ENCODE measurements at regions not wholly inside any gene's neighbourhood (a gene's known extent, or its start where the extent isn't known, plus 50 kb on each side); places are given as distances from the start of the nearest gene placed in this dataset.
"Not testable (repeated sequence)": the region's sequence is repeated elsewhere in the genome, so short reads cannot be mapped to it uniquely, and the experiment has no call there.

GRCh38 chr15:44833761-44834160, 97.4 kb downstream of the TRIM69 start:
- H3K36me3 ChIP-seq (replicated peaks in 1 of 2; ENCODE audit: control extremely low read depth in 1 of 2, control insufficient read depth in 1 of 2, extremely low read depth in 1 of 2, insufficient read depth in 2 of 2, low read length in 1 of 2); H3K79me2 ChIP-seq (ENCODE audit: control insufficient read depth, insufficient read depth, low read length); POLR2A ChIA-PET; H3K4me3 Mint-ChIP-seq; H3K4me2 ChIP-seq (replicated peaks; ENCODE audit: low read depth, low read length, poor library complexity, severe bottlenecking); H3K4me3 ChIP-seq (ENCODE audit: control extremely low read depth in 1 of 5, extremely low read depth in 1 of 5, insufficient read depth in 1 of 5, low read depth in 2 of 5, low read length in 4 of 5); H3K27ac Mint-ChIP-seq; H3K27ac ChIP-seq (ENCODE audit: low read length in 2 of 2); H3K27me3 ChIP-seq (replicated peaks in 1 of 4; ENCODE audit: control extremely low read depth in 1 of 4, control insufficient read depth in 3 of 4, insufficient read depth in 4 of 4, low read length in 3 of 4); H3K4me1 ChIP-seq (ENCODE audit: control insufficient read depth in 2 of 2, insufficient read depth in 2 of 2, low read length in 2 of 2); ATAC-seq (ENCODE audit: low read depth); H2AFZ ChIP-seq (ENCODE audit: insufficient read depth, low read depth, low read length, poor library complexity, severe bottlenecking); H3K9me3 ChIP-seq (ENCODE audit: control extremely low read depth in 1 of 3, control insufficient read depth in 2 of 3, insufficient read depth in 1 of 3, low read length in 2 of 3); CTCF ChIA-PET; H3K27me3 Mint-ChIP-seq; H3K4me1 Mint-ChIP-seq; H3K9ac ChIP-seq (ENCODE audit: low read length); H4K20me1 ChIP-seq (ENCODE audit: control insufficient read depth, insufficient read depth, low read length, poor library complexity, severe bottlenecking); DNase-seq; intact Hi-C loops (cut with micrococcal nuclease); H3K9me3 Mint-ChIP-seq (ENCODE audit: insufficient read depth): not testable (repeated sequence)
- 100% methylated on average over 1 of the region's 4 CpGs for WGBS (ENCODE audit: insufficient coverage)

GRCh38 chr15:44835082-44835481, 98.8 kb downstream of the TRIM69 start:
- H4K20me1 ChIP-seq (ENCODE audit: control insufficient read depth, insufficient read depth, low read length, poor library complexity, severe bottlenecking); intact Hi-C loops (cut with micrococcal nuclease); H3K4me3 Mint-ChIP-seq; H3K9me3 ChIP-seq (ENCODE audit: control extremely low read depth in 1 of 3, control insufficient read depth in 2 of 3, insufficient read depth in 1 of 3, low read length in 2 of 3); H3K4me1 Mint-ChIP-seq; CTCF ChIA-PET; POLR2A ChIA-PET; H3K36me3 ChIP-seq (replicated peaks in 1 of 2; ENCODE audit: control extremely low read depth in 1 of 2, control insufficient read depth in 1 of 2, extremely low read depth in 1 of 2, insufficient read depth in 2 of 2, low read length in 1 of 2); H3K27me3 Mint-ChIP-seq; H3K4me3 ChIP-seq (ENCODE audit: control extremely low read depth in 1 of 5, extremely low read depth in 1 of 5, insufficient read depth in 1 of 5, low read depth in 2 of 5, low read length in 4 of 5); DNase-seq; H3K9ac ChIP-seq (ENCODE audit: low read length); H2AFZ ChIP-seq (ENCODE audit: insufficient read depth, low read depth, low read length, poor library complexity, severe bottlenecking); H3K79me2 ChIP-seq (ENCODE audit: control insufficient read depth, insufficient read depth, low read length); ATAC-seq (ENCODE audit: low read depth); H3K27me3 ChIP-seq (replicated peaks in 1 of 4; ENCODE audit: control extremely low read depth in 1 of 4, control insufficient read depth in 3 of 4, insufficient read depth in 4 of 4, low read length in 3 of 4); H3K27ac Mint-ChIP-seq; H3K9me3 Mint-ChIP-seq (ENCODE audit: insufficient read depth); H3K4me1 ChIP-seq (ENCODE audit: control insufficient read depth in 2 of 2, insufficient read depth in 2 of 2, low read length in 2 of 2); H3K27ac ChIP-seq (ENCODE audit: low read length in 2 of 2); H3K4me2 ChIP-seq (replicated peaks; ENCODE audit: low read depth, low read length, poor library complexity, severe bottlenecking): not testable (repeated sequence)
- no CpG with 5 or more reads among the region's 5 CpGs for WGBS (ENCODE audit: insufficient coverage)

GRCh38 chr15:44836094-44836493, 99.8 kb downstream of the TRIM69 start:
- Histone ChIP-seq H3K9me3 (ENCODE audit: control extremely low read depth in 1 of 3, control insufficient read depth in 2 of 3, insufficient read depth in 1 of 3, low read length in 2 of 3) (no peaks in the 10 kb centered on the region), H3K4me2 (replicated peaks; ENCODE audit: low read depth, low read length, poor library complexity, severe bottlenecking) (no peak overlapping the region), H3K27ac (ENCODE audit: low read length in 2 of 2) (no peak overlapping the region), H4K20me1 (ENCODE audit: control insufficient read depth, insufficient read depth, low read length, poor library complexity, severe bottlenecking) (no peaks in the 10 kb centered on the region), H2AFZ (ENCODE audit: insufficient read depth, low read depth, low read length, poor library complexity, severe bottlenecking) (no peak overlapping the region), H3K9ac (ENCODE audit: low read length) (no peak overlapping the region), H3K36me3 (replicated peaks in 1 of 2; ENCODE audit: control extremely low read depth in 1 of 2, control insufficient read depth in 1 of 2, extremely low read depth in 1 of 2, insufficient read depth in 2 of 2, low read length in 1 of 2) (no peaks in the 10 kb centered on the region), H3K4me1 (ENCODE audit: control insufficient read depth in 2 of 2, insufficient read depth in 2 of 2, low read length in 2 of 2) (no peaks in the 10 kb centered on the region), H3K27me3 (replicated peaks in 1 of 4; ENCODE audit: control extremely low read depth in 1 of 4, control insufficient read depth in 3 of 4, insufficient read depth in 4 of 4, low read length in 3 of 4) (no peaks in the 10 kb centered on the region), H3K79me2 (ENCODE audit: control insufficient read depth, insufficient read depth, low read length) (no peaks in the 10 kb centered on the region), H3K4me3 (ENCODE audit: control extremely low read depth in 1 of 5, extremely low read depth in 1 of 5, insufficient read depth in 1 of 5, low read depth in 2 of 5, low read length in 4 of 5) (no peak overlapping the region)
- H3K27ac Mint-ChIP-seq: no peak overlapping the region
- H3K9me3 Mint-ChIP-seq (ENCODE audit: insufficient read depth): no peaks in the 10 kb centered on the region
- TF ChIP-seq EZH2 (IDR thresholded peaks at IDR 0.05; ENCODE audit: borderline replicate concordance, insufficient read depth, low read depth, low read length, poor library complexity, severe bottlenecking) (no peak), CTCF (IDR thresholded peaks at IDR 0.05) (no peak)
- no peak overlapping the region for H3K4me3 Mint-ChIP-seq
- POLR2A ChIA-PET: no interaction called here
- intact Hi-C loops (cut with micrococcal nuclease): no loop called here
- CTCF ChIA-PET: interaction anchor here (1.2 kb wide), 1 partner anchor 16 kb away, joined by 3 read pairs; no protein-coding TSS in a partner anchor
- H3K4me1 Mint-ChIP-seq: no peaks in the 10 kb centered on the region
- ATAC-seq (ENCODE audit: low read depth) (no peak), DNase-seq (no peak)
- H3K27me3 Mint-ChIP-seq: no peaks in the 10 kb centered on the region
- WGBS (ENCODE audit: insufficient coverage): 88% methylated on average over 2 of the region's 4 CpGs

Measured in B cell (primary cell).